Kasumi-1 (cell line): ENCODE measurements at regions not wholly inside any gene's neighbourhood (a gene's known extent, or its start where the extent isn't known, plus 50 kb on each side); places are given as distances from the start of the nearest gene placed in this dataset.

Experiments
- DNase-seq, 2 experiments: peaks; one replicate each; lab custom pipeline; 2025; lab: John Stamatoyannopoulos, UW

GRCh38 chr3:194804796-194805195, 119.1 kb downstream of the FAM43A start:
- DNase-seq = no peak

- no peak for DNase-seq
These were observed 119.9 kb downstream of the FAM43A start for GRCh38 chr3:194805546-194805945.

GRCh38 chr3:194806991-194807630, 121.4 kb downstream of the FAM43A start:
- DNase-seq = no peak

DNA sequence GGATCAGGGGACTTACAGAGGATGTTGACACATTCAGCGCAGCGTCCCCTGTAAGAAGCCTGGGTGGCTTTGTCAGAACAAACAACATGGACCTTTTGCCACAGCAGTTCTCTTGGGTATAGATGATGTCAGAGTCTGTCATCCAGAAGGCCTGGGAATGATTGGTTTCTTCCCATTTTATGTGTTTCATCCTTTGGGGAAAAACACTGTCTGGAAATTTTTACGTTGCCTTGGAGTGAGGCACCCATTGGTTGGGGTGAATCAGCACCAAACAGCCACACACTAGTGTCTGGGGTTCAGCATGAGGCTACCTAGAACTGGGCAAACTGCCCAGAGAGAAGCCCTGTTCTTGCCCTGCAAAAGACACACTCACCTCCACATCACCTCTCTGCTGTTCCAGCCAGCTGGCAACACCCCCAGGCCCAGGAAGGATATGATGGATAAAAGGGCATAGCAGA, 123.0 kb downstream of the FAM43A start:
- DNase-seq = no peak

DNA sequence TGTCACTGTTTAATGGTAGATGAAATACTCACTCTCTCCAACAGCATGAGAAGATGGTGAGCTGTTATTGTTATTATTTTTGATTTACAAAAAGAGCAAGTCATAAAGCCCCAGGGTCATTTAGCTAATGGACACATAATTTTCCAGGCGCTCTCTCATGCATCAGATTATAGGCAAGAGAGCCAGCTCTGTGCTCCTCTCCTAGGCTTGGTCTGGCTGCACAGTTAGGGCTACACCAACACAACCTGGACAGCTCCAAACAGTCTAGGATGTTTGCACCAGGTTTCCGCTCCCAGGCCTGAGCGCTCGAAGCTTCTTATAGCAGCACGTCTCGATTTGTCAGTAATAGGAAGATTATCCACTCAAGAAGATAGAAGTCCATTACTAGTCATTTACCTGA, 123.7 kb downstream of the FAM43A start:
- DNase-seq = no peak

DNA sequence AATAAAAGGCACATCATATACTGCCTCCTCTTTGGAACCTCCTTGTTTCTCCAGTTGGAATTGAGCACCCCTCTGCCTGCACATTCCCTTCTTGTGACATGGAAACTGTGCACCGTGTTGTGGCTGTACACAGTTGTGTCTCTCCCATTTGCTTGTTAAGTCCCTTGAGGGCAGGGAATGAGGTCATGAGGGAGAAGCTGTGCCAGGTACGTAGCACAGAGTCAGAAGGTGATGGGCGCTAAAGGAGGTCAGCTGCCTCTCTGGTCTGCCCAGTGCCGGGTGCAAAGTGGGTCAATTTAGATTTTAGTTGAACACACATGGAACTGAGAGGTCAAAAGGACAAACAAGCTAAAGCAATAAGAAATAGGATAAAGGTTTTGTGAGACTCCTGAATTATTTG, 124.4 kb downstream of the FAM43A start:
- no peak for DNase-seq

DNA sequence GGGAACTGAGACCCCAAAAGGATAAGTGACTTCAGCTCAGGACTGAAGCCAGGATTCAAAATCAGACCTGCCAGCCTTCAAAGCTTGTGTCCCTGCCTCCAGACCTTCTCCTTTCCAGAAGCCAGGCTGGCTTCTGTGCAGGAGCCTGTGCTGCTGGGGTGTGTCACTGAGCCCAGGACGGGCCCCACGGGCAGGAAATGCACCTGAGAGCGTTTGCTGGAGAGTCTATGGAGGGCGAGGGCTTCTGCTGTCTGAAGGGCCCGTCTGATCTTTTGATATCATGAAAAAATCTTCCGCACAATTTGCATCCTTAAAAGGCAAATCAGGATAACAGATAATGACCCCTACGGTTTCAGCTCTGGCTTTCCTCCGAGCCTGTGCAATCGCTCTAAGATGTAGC, 125.4 kb downstream of the FAM43A start:
- no peak for DNase-seq

DNA sequence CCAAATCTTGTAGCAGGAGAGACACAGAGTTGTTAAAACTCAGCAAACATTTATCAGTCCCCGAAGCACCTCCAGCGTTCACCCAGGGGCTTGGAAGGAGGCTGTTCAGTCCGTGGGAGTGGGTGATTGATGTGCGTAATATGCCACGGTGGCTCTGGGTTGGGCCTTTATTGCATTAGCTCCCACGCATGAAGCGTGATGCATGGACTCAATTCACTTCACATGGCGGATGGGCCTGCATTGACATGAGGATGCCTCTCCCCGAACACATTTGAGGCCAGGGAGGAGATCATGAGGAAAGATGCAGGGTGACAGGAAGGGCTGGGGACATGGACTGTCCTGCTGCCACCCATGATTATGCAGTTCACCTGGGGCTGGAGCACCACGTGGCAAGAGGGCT, 126.5 kb downstream of the FAM43A start:
- DNase-seq = no peak

GRCh38 chr3:194814878-194815357, 129.2 kb downstream of the FAM43A start:
- no peak for DNase-seq

DNA sequence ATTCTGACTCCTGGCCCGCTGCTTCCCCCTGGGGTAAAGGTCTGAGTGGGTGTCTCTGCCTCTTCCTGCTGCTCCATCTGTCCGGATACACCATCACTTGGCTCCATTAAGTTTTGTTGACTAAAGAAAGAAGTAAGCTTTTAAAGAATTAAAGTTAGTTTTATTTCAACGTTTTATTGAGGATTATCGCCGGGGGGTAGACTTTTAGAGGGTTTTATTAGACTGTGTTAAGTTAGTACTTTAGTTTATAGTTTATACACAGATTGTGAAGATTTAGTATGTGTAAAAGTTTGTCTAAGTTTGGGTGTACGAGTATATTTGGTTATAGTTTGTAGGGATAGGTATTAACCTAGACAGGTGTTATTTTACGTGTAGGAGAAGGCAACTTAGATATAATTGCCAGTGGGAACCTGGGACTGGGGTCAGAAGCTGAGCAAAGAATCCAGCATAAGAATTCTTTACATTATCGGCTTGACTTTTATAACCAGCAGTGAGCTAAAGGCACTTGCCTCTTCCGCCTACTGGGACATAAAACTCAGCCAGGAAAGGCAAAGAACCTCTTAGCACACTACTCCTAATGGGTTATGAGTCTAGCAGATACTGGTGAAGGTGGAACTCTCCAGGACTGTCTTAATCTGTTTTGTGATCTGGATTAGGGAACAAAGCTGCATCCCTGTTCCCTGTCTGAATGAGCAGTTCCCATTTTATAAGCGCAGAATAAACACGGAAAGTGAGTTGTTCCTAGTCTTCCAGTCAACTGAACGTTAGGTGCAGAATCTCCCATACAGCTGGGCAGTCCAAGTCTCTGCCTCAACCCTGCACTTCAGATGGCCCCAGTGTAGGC, 131.3 kb downstream of the FAM43A start:
- no peak for DNase-seq

DNA sequence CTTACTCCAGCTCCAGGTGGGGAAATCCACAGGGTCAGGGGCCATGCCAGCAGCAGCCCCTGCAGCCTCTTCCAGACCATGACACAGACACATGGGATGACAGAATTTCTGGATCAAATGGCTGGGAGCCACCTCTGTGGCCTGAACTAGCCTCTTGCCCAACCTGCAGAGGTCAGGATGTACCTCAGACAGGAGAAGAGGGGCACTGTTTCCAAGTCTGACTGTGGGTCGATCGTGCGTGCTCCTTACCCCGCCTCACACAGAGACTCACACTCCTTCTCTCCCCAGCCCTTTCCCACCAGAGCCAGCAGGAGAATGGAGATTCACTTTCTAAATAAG, 131.9 kb downstream of the FAM43A start:
- DNase-seq = no peak

DNA sequence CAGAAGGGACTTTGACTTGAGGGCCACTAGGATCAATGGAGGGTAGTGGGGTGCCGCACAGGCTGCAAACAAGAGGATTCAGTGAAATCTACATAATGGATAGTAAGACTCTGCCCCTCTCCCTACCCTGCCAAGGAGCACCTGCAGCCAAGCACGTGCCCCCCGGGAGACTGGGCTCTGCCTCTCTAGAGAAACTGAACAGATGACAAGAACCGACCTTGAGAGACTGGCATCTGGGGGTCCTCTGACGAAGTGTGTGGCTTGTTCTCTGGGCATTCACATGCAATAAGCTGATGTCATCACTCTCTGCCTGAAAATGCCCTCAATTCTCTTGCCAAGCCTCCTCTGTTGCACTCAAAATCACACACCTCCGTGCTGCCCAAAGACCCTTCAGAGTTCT, 132.3 kb downstream of the FAM43A start:
- no peak for DNase-seq

DNA sequence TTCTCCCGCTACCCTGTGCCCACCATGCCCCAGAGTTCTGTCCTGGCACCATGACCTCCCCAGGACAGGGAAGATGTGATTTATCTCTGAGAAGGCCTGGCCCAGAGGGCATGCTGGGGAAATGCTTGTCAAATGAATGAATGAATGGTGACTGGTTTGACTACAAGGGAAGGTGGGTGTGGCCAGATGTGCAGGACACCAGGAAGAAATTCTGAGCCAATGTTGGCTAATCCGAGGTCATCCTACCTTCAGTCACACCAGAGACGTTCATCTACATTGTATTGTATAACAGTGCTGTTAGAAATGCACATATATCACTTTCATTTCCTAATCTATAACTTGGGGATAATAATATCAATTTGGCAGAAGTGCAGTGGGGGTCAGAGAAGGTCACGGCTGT, 138.4 kb downstream of the FAM43A start:
- no peak for DNase-seq

DNA sequence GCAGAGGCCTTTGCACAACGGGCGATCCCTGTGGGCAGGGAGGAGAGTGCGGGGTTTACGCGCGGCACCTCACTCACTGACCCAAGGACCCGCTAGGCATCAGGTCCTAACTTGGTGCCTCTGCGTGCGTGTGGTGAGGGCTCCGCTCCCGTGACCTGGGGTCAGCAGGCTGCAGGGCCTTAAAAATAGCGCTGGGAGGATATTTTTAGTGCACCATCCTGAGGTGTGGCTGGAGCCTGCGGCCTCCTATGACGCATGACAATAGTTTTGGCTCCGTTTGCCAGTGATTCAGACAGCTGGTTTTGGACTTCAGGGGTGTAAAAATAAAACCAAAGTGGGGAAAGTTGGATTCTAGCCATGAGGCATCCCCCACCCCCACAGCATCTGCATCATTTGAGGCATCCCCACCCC, 139.0 kb downstream of the FAM43A start:
- no peak for DNase-seq

- no peak for DNase-seq
These were observed 140.9 kb downstream of the FAM43A start for GRCh38 chr3:194826594-194826993.

DNA sequence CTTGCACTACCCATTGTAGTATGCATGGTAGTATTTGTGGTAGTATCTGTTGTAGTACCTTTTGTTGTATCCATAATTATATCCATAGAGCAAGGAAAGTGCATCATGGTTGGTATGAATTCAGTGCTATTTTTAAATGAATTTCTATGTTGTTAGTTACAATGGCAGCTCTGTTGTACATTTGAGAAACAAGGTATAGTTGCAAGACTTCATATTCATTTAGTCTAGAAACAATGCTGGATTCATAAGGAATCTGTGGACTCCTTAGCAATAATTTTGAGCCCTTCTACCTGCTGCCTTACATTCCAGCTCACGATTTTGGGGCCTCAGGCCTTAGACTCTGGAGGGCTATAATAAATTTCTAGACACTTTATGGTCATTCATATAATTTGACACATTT, 141.8 kb downstream of the FAM43A start:
- DNase-seq = no peak

DNA sequence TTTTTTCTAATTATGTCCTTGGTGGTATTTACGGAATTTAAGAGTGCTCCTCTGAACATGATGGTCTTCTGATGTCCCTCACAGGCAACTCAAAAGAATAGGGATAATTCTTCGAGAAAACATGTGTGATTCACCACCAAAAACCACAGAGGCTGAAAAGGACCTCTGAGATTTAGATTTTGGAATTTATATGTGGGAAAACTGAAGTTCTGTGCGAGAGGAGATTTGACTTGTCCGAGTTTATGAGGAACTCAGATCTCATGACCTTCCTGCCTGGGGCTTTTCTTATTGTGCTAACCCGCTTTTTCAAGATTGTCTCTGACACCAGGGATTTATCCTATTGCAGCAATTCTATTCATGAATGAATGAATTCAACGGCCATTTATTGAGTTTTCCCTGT, 142.4 kb downstream of the FAM43A start:
- DNase-seq = no peak

DNA sequence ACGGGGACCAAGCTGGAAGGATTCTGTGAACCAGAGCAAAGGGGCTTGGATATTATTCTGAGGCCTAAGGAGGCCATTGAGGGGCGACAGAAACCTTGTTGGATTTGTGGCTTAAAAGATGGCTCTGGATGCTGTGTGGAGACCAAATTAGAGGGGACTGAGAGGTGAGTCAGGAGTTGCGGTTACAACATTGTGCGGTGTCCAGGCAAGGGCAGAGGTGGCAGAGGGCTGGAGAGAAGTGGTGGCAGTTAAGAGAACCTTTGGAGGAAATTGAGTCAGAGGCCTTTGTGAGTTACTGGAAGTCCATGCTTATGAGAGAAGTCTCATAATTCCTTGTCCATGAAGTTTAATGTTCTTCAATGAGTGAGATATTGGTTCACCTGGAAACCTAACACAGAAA, 143.2 kb downstream of the FAM43A start:
- DNase-seq = no peak

DNA sequence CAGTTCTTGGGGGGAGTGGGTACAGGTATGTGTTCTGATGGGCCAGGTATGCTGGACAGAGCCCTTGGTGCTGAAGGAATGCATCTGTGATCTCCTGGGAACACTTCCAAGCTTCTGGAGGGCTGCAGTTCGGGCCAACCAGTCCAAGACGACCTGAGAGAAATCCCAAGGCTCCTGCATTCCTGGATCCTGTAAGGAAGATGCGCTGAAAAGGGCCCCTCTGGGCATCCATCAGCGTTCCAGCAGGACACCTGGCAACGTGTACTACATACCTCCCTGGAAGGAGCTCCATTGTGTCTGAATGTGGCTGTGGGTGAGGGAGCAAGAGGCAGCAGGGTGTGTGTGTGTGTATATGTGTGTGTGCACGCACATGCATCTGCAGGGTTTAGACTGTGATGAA, 144.7 kb downstream of the FAM43A start:
- DNase-seq = no peak

DNA sequence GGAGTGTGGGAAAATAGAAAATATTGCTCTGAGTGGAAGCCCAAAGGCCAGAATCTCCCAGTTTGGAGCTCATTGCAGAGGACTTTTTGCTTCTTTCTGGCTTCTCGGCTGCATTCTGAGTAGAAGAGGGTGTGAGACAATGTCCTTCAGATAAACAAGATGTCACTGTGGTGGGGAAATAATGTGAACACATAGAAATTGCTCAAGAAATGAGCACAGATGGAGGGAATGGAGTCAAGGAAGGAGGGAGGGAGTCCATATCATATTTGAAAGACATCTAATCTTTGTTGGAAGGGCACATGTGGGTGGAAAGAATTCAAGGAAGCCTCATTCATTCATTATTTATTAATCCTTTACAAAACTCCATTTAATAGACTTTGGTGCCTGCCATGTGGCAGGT, 145.3 kb downstream of the FAM43A start:
- no peak for DNase-seq

DNA sequence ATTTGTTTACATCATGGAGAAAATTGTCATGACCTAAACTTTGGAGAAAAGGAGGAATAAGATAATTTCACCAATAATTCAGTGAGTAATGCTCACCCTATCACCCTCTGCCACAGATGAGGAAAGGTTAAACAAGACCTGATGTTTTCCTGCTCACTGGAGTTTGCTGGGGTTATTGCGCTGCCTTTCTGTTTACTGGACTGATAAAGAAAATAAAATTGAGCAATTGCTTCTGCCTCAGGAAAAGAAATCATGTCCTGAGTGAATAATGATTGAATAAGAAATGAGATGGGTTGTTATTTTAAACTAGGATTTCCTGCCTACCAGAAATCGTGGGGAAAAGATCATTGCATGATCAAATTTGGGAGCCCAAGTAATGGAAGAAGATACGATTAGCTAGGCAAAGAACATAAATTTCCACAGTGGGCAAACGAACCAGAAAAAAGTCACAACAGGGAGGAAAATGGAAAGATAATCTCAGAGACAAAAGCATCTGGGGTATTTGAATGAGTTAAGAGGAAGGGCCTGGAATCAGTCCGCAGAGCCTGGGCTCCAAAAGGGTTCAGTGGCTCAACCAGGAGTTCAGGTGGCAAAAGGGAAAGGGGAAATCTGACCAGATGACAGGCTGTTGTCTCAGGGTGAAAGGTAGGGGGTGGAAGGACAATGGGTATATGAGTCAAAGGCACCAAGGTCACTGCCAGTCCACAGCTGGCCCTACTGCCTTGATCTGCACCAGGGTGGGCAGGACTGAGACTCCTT, 146.8 kb downstream of the FAM43A start:
- DNase-seq = no peak

- no peak for DNase-seq
These were observed 147.6 kb downstream of the FAM43A start for GRCh38 chr3:194833114-194833910.
